GM21786 (cell line): ENCODE measurements at regions not wholly inside any gene's neighbourhood (a gene's known extent, or its start where the extent isn't known, plus 50 kb on each side); places are given as distances from the start of the nearest gene placed in this dataset.

Experiments used
- ATAC-seq: cut with Tn5 transposase; IDR thresholded peaks from one replicate; pipeline ENCODE4 v1.9.1; 2021; ENCODE audit not compliant: unreplicated experiment

DNA sequence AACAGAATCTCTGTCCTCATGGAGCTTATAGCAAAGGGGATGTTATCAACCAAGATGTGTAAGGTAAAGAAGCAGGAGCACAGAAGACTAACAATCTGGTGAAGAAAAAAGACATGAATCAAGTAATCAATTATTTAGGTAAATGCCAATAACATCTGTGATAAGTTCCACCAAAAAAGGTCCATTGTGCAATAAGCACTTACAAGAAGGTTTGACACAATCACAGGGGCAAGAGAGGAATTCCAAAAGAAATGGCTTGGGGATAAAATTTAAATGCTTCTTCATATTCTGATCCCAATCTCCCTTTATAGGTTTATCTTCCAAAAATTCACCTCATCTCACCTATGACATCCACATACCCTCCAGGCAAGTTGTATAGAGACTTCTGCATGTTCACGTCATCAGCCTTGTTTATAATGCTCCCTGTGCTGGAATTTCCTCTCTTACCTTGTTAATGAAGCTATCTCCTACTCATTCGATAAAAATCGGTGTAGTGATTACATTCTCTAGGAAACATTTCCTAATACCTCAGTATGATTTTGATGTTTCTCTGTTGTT is 53.6 kb upstream of the DPT start:
- no peak for ATAC-seq

DNA sequence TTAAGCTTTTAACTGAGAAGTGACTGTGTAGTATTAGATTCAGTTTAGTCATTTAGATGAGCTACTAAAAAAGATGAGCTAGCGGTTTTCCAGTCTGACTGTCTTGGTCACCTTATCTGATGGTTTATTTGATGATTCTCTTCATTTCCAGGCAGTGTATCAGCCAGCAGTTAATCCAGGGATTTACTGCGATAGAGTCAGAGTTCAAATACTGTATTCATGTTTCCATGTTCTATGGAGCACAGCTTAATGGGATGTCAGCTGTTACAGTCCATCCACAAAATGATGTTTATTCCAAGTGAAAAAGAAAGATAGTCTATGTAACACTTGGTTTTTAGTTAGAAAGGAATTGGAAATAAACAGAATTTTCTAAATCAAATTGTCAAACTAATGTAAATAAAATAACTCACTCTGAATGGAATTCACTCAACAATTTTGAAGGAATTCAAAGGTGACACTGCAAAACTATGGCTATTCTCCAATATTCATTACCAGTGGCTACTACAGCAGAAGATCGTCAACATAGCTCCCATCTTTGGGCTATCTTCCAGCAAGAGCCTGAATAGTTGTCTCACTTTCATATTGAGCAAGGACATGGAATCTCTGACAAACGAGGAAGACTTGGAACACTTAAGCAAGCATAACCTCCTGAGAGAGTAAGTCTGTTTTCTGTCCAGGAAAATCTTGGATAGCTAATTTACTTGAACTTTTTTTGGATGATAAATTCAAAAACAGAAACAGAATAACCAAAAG is 54.6 kb upstream of the DPT start:
- ATAC-seq: no peak

DNA sequence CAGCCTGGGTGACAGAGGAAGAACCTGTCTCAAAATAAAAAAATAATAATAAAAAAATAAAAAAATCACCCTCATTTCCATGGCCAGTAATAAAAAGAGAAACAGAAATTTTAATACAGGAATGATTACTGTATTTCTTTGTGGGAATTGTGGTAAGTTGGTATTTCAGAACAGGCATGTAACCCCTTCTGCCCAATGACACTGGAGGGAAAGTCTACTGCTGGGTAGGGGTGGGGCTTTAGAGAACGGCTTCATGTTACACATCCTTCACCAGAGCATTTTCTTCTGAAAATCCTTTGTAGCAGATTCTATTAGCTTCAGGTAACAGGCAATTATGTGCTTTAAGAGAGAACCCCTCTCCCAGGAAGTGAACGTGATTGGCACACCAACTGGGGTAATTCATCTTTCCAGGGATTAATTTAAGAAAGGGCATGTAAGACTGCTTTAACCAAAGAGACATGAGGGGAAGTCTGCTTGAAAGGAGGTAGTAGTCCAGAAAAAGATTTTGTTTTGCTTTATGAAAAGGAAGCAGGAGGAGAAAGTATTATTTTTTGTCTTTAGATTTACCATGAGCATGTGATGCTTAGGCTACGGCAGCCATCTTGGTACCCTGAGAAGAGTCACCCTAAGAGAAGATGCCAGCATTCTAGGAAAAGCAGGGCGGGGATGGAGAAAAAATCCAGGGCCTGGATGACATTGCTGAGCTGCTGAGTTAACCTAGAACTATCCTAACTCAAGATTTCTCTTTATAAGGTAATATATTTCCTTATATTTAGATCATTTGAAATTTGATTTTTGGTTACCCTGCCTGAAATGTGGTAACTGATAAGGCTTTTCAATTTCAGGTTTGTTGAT is 57.7 kb upstream of the DPT start:
- no peak for ATAC-seq

DNA sequence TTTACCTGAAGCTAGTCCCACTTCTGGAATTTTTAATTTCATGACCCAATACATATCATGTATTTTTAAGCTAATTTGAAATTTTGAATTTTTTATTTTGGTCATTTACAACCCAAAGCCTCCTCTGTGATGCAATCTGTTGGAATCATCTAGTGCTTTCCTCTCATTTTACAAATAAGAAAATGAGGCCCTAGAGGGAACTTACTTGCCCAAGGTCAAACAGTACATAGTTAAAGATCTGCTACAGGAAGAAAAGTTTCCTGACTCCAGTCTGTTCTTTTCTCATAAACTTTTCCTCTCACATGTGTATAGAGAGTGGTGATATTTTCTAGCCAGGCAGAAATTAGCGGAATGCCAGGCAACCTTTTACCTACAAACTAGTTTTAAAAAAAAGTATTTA is 59.3 kb upstream of the DPT start:
- no peak for ATAC-seq

DNA sequence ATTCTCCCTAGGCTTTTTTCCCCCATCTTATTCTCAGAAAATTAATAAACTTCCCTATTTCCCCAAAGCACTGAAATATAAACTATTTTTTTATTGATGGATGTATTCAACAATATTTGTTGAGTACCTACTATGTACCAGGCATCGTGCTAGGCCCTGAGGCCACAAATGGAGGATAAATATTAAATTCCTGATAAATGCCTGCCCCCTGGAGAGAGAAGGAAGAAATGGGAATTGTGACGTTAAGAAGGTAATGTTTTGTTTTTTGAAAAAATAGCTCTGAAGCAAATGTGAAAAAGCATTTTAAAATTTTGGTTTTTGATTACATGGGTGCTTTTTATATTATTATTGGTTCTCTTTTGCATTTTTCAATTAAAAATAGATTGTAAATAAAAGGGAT is 60.5 kb upstream of the DPT start:
- no peak for ATAC-seq

DNA sequence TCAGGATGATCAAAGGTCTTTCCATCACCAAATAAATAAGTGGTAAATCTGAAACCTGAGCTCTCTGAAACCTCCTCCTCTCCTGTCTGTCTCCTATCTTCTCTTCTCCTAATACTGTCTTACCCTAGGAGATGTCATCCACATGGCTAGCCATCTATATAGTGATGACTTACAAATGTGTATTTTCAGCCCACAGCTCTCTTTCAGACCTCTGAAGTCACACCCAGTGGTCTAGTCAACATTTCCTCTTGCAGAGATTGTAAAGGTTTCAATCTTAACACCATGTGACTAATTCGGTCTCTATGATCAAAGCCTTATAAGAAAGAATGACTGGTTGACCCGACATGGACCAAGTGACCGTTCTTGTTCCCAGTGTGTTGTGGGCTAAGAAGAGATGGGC is 63.1 kb upstream of the DPT start:
- ATAC-seq: no peak

DNA sequence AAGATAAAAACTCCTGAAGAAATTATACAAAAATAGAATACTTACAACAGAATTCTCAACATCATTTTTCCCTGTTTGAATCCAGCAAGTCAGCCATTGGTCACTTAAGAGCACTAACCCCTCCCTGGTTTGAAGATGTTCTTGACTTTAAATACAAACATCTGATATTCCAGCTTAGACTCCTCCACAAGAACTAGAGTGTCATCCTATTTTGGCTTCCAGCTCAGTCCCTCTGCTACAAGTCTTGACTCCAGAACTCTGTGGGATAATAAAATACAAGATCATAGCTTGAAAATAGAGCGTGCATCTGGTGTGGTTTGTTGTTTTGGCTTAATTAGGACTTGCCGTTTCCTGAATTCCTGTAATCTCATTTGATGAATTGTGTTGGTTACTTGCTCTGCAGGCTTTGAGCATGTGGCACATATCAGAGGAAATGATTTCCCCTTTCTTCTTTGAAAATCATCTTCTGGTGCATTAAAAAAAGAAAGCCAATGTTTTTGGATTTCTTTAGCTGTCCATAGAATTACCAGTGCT is 63.7 kb upstream of the DPT start:
- no peak for ATAC-seq

DNA sequence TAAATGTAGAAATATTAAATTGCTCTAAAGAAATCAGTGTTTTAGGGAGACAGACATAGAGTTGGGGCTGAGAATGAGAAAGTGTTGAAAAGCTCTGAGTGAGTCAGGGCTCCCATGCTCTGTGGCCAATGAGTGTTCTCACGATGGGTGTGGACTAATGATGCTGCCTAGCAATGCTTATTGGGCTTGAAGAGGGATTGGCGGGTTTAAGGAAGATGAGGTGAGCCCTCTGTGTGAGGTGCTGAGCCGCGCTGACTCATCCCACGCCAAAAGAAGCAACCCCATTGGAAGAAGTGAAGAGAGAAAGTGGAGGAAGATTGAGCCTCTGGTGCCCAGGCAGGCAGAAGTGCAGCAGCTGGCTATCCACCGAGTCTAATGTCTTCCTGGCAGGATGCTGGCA is 65.1 kb upstream of the DPT start:
- ATAC-seq: no peak

DNA sequence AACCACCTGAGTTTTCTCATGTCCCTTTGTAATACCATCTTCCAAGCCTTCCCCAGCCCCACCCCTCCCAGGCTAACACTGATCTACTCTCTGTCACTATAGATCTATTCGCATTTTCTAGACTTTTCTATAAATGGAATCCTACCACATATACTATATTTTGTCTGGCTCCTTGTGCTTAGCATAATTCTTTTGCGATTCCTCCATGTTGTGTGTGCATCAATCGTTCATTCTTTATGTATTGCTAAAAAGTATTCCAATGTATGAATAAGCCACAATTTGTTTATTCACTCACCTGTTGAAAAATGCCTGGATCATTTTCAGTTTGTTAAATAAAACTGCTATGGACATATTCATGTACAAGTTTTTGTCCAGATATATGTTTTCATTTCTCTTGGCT is 66.7 kb upstream of the DPT start:
- ATAC-seq: no peak

DNA sequence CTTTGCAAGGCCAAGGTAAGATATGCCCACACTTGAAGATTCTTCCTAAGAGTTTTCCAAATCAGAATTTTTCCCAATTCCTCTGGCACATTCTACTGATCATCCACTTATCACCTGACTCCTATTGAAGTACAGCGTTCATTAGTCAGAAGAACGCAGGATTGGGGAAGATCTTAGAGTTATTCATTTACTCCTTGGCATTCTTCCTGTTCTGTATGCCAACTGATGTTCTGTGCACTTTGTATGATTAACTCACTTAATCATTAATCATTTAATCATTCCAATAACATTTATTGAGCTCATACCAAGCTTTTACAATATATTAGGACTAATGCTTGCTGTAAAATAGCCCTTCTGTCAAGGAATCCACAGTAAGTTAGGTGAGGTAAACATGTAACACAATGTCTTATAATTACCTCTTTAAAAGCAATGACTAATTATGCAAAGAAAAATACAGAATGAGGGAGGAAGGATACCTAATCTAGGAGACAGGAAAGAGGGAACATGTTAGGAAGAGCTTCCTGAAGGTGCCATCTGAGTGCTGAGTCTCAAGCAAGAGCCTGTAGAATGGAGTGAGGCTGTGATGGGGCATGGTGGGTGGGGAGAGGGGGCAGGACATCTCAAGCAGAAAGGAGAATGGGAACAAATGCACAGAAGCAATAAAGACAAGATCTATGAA is 71.1 kb upstream of the DPT start:
- ATAC-seq: no peak

DNA sequence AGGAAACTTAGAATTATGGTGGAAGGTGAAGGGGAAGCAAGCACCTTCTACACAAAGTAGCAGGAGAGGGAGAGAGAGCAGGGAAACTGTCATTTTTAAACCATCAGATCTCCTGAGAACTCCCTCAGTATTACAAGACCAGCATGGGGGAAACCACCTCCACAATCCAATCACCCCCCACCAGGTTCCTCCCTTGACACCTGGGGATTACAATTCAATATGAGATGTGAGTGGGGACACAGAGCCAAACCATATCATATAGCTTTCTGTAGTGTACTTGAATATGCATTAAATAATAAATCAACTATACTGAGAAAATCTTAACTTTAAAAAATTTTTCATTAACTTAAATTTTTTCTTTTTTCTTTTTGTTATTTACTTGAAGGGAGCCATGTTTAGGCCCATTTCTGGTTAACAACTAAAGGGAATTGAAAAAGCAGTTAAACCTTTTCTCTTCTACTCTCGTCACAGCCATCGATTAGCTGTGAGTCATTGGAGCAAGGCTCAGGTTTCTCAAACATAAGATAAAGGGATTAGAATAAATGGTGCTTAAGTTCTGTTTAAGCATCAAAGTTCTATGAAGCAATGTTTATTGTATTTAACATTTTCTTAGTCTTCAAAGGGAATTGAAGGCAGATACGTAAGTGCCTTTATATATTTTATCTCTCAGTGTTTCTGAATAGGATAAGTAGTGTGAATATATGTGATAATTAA is 72.2 kb upstream of the DPT start:
- no peak for ATAC-seq

DNA sequence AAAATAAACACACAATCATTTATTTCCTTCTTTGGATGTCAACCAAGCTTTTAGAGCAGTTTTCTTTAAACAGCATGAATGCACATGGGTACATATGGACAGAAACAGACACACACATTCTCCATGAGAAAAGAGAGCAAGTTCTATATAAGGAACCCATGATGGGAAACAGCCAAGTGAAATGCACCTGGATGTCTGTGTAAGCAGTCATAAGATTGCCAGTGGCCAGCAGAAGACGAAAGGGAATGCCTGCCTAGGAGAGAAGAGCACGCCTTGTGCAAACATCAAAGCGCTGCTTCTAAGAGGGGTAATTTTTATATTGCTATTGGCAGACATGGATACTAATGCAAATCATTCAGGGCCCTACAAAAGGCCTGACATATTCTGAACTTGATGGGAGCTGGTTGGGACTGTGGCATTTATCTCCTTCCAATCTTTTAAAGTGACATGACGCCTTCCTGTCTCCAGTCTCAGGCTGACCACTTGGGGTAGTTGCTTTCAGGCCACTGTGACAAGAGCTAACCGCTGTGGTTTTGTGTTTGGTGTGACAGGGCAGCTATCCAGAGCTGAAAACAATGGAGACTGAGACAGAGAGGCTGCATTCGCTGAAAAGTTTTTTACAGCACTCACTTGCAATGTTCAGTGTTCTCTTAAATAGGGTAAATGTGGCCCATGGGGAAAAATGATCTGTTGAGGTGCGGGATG is 75.0 kb upstream of the DPT start:
- no peak for ATAC-seq

DNA sequence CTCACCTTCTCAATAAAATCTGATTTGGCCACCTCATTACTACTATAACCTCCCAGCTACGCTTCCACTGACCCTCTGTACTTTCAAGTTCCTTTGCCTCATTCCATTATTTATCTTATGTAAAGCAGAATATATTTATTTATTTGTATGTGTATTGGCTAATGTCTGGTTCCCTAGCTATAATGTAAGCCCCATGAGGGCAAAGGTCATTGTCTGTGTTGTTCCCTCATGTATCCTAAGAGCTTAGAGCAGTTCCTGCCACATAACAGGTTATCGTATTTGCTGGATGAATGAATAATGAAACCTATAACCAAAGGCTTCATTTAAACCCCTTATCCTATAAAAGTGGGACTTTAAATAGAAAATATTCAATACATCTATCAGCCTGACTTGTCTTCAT is 77.9 kb upstream of the DPT start:
- ATAC-seq: no peak

DNA sequence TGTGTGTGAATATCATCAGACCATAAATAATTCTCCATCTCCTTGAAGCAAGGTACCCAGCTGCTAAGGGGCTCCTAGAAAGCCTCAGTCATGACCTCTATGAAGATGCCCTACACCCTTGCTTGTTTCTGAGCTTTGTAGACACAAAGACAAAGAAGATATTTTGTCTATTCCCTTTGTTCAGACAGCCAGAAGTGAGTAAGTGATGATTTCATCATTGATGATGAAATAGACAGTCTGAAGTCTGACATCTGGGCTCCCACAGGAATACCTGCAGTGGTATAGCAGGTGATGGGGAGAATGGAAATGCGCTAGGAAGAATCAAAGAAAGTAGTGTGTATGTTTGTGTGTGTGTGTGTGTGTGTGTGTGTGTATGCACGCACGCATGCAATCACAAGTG is 82.2 kb upstream of the DPT start:
- no peak for ATAC-seq

DNA sequence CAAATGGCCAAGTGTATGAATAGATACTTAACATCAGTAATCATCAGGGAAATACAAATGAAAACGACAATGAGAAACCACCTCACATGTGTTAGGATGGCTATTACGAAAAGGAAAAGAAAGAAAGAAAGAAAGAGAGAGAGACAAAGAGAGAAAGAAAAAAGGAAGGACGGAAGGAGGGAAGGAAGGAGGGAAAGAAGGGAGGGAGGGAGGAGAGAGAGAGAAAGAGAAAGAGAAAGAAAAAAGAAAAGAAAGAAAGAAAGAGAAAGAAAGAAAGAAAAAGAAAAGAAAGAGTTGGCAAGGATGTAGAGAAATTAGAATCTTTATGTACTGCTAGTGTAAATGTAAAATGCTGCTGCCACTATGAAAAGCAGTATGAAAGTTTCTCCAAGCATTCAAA is 90.7 kb upstream of the DPT start:
- ATAC-seq: no peak

DNA sequence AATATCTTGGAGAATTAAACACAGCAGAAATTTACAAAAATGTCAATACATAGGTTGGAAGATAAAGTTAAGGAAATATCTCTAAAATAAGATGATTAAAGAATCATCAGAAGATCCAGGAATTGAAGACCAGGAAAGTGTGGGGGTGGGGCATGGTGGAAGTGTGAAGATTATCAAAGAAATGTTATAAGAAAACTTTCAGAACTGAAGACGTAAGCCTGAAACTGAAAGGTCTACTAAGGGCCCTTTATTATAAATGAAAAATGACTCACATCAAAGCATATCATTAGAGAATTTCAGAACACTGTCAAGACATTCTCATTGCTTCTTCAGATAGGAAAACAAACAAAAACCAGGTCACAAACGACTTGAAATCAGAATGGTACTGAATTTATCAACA is 92.4 kb upstream of the DPT start:
- ATAC-seq: no peak

DNA sequence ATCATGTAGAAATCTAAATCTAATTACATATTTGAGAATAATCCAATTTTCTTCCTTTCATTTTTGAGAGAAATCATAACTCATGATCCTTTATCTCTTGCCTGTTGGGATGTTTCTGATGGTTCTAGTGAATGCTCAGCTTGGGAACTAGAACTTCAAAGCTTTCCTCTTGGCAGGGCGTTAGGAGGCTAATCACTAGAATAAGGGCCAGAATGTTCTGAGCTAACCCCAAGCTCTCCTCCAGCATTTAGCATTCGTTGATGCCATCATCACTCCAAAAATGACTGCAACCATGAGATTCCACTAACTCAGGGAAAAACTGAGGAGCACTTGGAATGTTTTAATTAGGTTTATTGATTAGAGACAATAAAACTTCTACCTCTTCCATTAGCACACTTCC is 93.9 kb upstream of the DPT start:
- ATAC-seq: no peak

DNA sequence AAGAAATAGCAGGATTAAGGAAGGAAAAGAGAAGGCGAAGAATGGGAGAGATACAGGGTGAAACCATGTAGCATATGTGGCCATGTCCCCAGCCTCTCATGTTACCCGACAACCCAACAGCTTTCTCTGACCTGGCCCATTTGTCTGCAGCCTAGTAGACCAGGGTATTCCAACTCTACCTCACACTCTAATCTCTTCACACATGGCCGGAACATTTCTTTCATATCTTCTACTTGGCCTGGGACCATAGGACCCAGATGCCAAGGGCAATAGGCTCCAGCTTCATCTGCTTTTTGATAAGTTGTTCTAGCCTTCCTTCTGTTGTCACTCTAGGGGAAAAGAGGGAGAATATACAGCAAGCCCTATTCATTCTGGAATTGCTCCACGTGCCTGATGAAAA is 95.0 kb upstream of the DPT start:
- ATAC-seq: no peak

DNA sequence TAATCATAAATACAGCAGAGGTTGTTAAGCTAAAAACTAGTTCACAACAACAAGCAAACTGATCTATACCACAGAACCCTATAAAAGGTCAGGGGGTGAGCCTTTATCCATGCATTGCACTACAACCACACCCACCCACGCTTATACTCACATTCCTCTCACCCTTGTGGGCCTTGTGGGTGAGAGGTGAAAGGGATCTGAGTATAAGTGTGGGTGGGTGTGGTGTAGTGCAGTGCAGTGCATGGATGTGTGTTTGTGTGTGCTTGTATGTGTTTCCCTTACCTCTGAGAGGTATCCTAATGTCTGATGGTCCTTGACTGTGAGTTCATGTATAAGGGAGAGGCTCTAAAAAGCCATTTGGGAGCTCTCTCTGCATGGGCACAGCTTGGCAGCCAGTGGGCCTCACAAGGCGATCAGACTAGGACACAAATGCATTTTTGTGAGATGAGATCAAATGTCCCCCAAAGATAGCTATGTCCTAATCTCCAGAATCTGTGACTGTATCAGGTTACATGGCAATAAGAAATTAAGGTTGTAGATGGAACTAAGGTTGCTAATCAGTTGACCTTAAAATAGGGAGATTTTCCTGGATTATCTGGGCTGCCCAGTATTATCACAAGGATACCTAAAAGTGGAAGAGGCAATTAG is 95.5 kb upstream of the DPT start:
- no peak for ATAC-seq

DNA sequence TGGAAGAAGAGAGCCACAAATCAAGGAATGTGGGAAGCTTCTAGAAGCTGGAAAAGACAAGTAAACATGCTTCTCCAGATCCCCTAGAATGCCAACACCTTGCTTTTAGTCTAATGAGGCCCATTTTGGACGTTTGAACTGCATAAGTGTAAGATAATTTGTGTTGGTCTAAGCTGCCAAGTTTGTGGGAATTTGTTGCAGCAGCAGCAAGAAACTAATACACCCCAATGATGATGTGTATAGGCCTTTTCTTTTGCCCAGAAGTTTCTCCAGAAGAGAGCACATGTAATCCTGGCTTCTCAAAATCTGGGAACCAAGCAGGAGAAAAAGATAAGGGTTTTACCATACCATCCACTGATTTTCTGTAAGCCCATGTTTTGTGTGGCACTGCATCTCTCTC is 96.1 kb upstream of the DPT start:
- no peak for ATAC-seq
